GM21723 (cell line): ENCODE measurements at regions not wholly inside any gene's neighbourhood (a gene's known extent, or its start where the extent isn't known, plus 50 kb on each side); places are given as distances from the start of the nearest gene placed in this dataset.

Source experiments
- ATAC-seq: cut with Tn5 transposase; IDR thresholded peaks from one replicate; pipeline ENCODE4 v1.9.1; 2021; ENCODE audit warnings: mild to moderate bottlenecking, moderate library complexity; ENCODE audit not compliant: unreplicated experiment

DNA sequence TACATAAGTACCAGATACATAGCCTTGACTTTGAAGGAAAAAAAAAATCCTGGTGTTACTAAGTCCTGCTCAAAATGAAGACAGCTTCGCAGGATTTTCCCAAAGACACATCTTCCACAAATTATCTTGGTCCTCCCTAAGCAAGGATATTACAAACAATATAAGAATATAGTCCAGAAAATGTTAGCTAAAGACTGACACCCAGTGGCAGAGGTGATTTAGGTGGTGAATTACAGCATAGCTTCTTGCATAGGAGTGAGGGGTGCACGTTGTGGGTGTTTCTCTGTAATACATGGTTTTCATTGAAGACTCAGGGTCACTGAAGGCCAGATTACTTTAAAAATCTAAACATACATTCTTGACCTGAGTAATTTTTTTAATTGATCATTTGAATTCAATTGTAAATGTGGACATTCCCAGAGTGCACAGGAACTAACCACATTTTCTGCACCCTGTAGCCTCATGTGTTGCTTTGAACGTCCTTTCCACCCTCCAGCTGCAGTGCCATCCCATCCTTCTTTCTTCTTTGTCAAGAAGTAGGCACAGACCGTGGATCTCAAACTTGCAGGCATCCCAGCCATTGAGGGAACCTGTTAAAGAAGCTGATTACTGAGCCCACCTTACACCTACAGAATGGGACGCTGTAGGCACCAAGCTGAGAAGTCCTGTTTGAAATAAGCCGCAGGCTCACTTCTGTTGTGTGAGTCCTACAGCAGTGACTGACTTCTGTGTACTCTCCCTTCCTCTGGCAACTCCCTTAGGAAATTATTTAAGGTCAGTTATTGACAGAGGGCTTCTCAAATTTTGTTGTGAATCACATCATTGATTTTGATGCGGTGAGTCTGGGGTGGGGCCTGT is 102.6 kb downstream of the PERP start:
- peak; percentile 58 for ATAC-seq

- no peak for ATAC-seq
Observed at GRCh38 chr6:138005846-138006245, 101.4 kb downstream of the PERP start.

DNA sequence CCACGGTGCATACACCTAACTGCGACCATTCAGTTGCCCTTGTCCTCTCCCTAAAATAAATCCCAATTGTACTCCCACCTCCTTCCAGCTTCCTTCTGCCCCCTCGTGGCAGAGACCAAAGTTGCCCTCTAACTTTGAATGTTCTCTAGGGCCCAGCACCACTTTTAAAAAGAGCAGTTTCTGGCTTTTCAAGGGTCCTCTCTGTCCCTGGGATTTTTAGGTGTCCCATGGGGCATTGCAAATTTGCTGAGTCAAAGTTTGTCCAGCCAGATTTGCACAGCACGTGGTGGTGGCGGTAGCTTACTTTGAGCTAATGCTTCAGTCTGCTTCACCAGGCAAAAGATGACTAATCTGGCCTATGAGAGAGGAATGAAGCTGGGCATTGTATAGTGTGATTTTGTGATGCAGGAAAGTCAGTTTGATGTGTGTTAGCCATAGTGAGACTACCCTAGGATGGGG is 100.2 kb downstream of the PERP start:
- no peak for ATAC-seq

DNA sequence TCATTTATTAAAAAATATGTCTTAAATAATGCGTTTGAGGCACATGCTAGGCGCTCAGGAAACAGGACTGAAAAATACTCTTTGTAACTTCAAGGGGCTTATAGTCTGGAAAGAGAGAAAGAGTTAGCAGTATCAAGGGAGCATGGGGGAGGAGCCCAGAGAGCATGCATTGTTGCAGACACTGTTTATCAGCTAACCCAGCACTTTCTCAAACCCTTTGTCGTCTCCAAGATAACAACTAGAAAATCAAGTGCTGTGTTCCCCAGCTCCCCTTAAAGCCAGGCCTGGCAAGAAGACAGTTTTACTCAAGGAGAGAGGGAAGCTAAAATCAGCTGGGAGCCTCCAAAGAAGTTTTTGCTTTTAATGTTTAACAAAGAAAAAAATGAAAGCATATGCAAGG is 98.4 kb downstream of the PERP start:
- no peak for ATAC-seq

GRCh38 chr6:138011413-138011812 is 95.8 kb downstream of the PERP start:
- no peak for ATAC-seq

DNA sequence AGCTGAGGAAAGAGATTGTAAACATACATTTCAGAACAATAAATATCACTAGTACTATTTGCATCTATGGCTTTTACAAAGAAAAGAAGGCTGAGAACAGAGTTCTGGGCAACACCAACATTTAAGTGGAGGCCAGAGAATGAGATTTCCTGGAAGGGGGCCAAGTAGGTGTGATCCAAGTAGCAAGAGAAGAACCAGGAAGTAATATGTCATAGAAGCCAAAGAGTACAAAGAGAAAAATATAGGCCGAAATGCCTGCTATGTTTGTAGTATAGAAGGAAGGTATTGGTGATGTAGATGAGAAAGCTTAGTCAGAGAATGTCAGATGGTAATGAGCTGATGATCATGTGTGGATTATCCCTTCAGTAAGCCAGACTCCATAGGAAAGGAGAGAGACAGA is 94.5 kb downstream of the PERP start:
- no peak for ATAC-seq

DNA sequence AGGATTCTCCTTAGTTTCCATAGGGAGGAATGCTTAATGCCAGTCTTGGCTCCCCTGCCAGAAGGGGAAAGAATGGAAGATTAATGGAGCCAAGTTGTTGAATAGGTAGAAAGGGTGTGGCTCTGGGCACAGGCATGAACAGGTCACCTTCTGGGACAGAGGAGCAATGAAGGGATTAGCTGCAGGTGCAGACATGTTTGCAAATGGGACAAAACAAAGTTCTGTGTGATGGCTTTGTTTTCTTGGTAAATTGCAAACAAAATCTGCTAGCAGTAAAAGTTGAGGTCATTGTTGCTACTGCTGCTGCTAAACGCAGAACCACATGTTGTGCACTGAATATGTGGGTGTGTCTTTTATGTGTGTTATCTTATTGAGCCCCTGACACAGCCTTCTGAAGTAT is 93.3 kb downstream of the PERP start:
- ATAC-seq = no peak

- ATAC-seq = no peak
Observed at GRCh38 chr6:138017166-138017757, 90.0 kb downstream of the PERP start.

GRCh38 chr6:138018297-138018696 is 88.9 kb downstream of the PERP start:
- ATAC-seq = no peak

DNA sequence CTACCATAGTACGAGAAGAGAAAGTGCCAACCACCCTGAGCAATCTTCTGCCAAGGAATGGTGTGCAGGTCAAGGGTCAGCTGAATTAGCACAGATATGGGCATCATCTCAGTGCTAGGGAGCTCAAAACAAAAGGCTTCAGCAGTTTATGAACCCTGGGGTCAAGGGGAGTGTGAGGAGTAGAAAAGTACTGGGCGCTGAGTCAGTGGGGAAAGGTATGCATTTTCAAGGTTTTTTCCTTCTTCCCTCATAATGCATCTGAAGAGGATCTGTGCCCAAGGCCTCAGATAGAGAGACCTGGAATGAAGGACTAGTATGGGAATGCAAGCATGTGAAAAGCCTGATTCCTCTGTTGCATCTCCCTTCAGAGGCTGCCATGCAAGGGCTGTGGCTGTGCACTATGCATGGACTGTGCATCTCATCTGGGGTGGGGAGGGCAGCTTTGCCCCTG is 81.7 kb downstream of the PERP start:
- no peak for ATAC-seq

DNA sequence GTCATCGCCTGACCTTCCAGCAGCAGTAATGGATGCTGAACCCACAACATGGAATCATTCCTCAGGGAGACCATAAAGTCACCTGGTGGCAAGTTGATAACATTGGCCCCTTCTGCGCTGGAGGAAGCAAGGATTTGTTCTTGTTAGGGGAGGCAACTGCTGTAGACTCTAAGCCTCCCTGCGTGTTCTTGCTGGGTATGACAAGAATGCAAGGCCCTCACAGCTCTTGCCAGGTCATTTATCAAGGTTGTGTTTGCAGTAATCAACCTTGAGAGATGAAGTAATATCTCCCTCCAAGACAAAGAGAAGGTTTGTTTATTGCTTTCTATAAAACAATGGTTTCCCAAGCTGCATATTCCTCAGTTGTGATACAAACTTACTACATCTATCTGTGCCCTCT is 80.9 kb downstream of the PERP start:
- no peak for ATAC-seq

- no peak for ATAC-seq
Observed at GRCh38 chr6:138028893-138029292, 78.3 kb downstream of the PERP start.

- ATAC-seq = no peak
Observed at GRCh38 chr6:138030872-138031271, 76.3 kb downstream of the PERP start.

DNA sequence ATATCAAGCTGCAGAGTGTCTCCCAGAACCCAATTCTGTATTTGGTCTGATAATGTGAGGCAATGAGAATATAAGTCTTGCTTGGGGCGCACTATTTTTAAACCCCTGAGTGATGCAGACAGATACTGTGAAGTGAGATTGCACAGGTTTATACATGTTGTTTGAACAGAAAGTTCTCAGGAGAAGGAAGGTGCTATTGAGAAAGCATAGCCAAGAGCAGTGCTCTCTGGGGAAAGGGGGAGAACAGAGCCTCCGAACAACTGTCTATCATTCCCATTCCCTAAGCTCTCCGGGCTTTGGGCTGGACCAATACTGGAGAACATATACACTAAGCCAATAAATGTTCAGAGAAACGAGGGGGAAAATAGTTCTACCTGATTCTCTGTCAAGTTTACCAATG is 75.8 kb downstream of the PERP start:
- no peak for ATAC-seq

- ATAC-seq = no peak
Observed at GRCh38 chr6:138031850-138032249, 75.4 kb downstream of the PERP start.

DNA sequence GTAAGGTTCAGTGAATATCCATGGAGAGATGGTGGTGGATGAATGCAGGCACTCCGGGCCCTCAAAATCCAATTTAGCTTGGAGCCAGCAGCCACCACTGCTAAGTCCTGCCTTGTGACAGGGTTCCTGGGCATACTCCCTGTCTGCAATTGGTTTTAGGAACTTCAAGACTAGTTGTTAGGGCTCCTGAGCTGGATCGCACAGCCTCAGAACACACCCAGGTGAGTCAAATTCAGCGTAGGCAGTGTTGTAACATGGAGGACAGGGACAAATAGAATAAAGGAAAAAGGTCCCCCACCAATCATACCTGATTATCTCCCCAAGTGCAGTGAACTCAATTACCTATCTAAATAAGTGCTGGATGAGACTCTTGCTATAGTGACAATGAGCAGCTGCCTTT is 74.6 kb downstream of the PERP start:
- no peak for ATAC-seq

- ATAC-seq = no peak
Observed at GRCh38 chr6:138034229-138034628, 73.0 kb downstream of the PERP start.

DNA sequence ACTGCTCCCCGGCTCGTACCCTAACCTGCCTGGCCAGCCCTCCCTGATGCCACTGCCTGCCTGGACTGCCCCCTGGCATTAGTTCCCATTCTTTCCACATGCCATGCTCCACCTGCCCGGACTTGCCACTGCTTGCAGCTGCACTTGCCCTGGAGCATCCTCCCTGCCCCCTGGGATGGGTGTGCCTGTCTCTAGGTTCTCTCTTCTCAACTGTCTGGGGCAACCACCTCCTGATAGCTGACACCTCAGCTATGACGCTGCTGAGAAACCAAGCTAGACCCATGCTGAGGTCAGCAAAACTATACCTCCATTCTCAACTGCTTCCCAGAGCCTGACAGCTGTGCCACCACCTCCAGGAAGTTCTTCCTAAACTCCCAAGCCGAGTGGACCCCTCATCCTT is 72.1 kb downstream of the PERP start:
- no peak for ATAC-seq

DNA sequence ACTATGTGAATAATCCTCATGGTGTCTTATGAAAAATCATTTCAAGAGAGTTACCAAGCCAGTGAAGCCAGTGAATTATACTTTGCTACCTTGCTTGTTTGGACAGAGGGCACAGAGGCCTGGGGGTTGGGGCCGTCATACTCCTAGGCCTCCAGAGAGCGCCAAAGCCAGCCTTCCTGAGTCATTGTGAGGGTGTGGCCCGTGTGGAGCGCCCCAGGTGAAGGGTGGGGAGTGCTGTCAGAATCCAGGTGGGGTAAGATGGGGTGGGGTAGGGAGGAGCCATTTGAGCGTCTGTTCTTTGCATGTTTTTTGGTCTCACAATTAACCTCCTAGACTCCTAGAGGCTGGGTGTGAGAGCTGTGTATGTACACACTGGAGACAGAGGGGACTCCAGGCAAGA is 71.1 kb downstream of the PERP start:
- ATAC-seq = no peak

DNA sequence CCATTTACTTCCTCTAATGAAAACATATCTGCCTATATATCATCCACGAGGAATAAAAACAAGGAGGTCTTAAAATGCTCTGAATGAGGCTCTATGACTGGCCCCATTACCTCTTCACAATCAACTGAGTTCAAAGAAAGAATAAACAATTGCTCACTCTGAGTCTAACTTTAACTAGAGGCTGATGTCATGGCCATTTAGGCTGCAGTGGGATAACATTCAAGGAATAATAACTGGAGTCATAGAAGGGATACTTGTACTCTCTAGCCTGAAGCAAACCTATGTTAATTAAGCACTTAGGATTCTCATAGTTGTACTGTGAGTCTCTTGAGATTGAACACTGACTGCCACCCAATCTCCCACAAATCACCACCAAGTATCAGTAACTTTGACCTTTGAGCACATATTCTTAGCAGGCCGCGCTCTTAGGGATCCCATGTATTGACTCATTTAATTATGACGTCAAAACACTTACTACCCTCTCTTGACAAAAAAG is 70.2 kb downstream of the PERP start:
- no peak for ATAC-seq

DNA sequence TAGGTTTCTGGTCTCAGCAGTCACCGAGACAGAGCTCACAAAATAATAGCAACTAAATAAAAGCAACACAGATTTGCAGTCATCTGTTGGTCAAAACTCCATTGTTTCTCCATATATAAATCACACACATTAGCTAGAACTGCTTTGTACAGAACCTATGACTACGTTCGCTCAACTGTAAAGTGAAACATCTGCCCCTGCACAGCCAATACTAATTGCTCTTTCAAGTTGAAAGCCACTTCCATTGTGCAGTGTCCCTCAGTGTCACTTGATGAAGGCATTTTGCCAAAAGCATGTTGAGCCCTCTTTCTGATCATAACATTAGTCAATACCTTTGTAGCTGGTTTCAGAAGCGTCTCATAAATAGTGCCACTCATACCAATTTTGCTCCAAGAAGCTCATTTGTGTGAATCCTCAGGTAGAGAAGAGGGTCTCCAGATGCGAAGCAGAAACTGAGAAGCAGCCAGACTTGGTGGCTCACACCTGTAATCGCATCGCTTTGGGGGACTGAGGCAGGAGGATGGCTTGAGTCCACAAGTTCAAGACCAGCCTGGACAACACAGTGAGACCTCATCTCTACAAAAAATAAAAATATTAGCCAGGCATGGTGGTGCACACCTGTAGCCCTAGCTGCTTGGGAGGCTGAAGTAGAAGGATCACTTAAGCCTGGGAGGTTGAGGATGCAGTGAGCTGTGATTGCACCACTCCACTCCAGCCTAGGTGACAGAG is 68.9 kb downstream of the PERP start:
- ATAC-seq = no peak
